WTC11 (cell line): ENCODE measurements at regions not wholly inside any gene's neighbourhood (a gene's known extent, or its start where the extent isn't known, plus 50 kb on each side); places are given as distances from the start of the nearest gene placed in this dataset.

Experiments used
- CTCF ChIP-seq: fragments of 200-600 bp; IDR thresholded peaks from 2 replicates; pipeline ENCODE4 v1.8.0; 2022; ENCODE audit warnings: antibody characterized with exemption
- ELF4 ChIP-seq: sonication (generic); formaldehyde crosslinking; IDR thresholded peaks from 2 replicates; pipeline ENCODE4 v1.8.1; 2022; ENCODE audit warnings: low read depth, mild to moderate bottlenecking, moderate library complexity, missing genetic modification reagents
- MAX ChIP-seq: sonication (generic); formaldehyde crosslinking; IDR thresholded peaks from 2 replicates; pipeline ENCODE4 v1.8.0; 2022; ENCODE audit warnings: mild to moderate bottlenecking, missing genetic modification reagents
- RORB ChIP-seq: fragments of 250-450 bp; sonication (Bioruptor Pico); IDR thresholded peaks from 2 replicates; pipeline ENCODE4 v1.9.0; 2021; ENCODE audit warnings: mild to moderate bottlenecking
- SMAD4 ChIP-seq: sonication (generic); formaldehyde crosslinking; IDR thresholded peaks from 2 replicates; pipeline ENCODE4 v1.8.0; 2022; ENCODE audit warnings: mild to moderate bottlenecking, missing genetic modification reagents
- ZNF416 ChIP-seq: fragments of 250-450 bp; sonication (Bioruptor Pico); IDR thresholded peaks from 2 replicates; pipeline ENCODE4 v1.9.0; 2021; ENCODE audit warnings: mild to moderate bottlenecking, inconsistent platforms
- ZNF671 ChIP-seq: fragments of 250-450 bp; sonication (Bioruptor Pico); IDR thresholded peaks from 2 replicates; pipeline ENCODE4 v1.8.0; 2021; ENCODE audit warnings: mild to moderate bottlenecking
- TF ChIP-seq, protein P1 (sequence below): fragments of 250-450 bp; sonication (Bioruptor Pico); IDR thresholded peaks from 2 replicates; pipeline ENCODE4 v1.9.0; 2021; ENCODE audit warnings: mild to moderate bottlenecking

GRCh38 chr7:11895337-11895736 is 63.3 kb upstream of the THSD7A start:
- TF ChIP-seq CTCF (no peak), ZNF671 (CRISPR knock-in tag) (no peak), RORB (CRISPR knock-in tag) (no peak), ZNF416 (no peak), MAX (CRISPR knock-in tag) (no peak), ELF4 (CRISPR knock-in tag) (no peak), SMAD4 (CRISPR knock-in tag) (no peak)
- TF ChIP-seq, protein P1, sequence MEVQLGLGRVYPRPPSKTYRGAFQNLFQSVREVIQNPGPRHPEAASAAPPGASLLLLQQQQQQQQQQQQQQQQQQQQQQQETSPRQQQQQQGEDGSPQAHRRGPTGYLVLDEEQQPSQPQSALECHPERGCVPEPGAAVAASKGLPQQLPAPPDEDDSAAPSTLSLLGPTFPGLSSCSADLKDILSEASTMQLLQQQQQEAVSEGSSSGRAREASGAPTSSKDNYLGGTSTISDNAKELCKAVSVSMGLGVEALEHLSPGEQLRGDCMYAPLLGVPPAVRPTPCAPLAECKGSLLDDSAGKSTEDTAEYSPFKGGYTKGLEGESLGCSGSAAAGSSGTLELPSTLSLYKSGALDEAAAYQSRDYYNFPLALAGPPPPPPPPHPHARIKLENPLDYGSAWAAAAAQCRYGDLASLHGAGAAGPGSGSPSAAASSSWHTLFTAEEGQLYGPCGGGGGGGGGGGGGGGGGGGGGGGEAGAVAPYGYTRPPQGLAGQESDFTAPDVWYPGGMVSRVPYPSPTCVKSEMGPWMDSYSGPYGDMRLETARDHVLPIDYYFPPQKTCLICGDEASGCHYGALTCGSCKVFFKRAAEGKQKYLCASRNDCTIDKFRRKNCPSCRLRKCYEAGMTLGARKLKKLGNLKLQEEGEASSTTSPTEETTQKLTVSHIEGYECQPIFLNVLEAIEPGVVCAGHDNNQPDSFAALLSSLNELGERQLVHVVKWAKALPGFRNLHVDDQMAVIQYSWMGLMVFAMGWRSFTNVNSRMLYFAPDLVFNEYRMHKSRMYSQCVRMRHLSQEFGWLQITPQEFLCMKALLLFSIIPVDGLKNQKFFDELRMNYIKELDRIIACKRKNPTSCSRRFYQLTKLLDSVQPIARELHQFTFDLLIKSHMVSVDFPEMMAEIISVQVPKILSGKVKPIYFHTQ, result no peak
